GM13977 (cell line): ENCODE measurements at regions not wholly inside any gene's neighbourhood (a gene's known extent, or its start where the extent isn't known, plus 50 kb on each side); places are given as distances from the start of the nearest gene placed in this dataset.
A peak's percentile ranks its signal among the peaks of the same experiment; 100 is the strongest.

Experiments
- DNase-seq: peaks from one replicate; pipeline ENCODE4 v3.0.0; 2012; ENCODE audit warnings: low spot score
- CTCF ChIP-seq: IDR thresholded peaks from 2 replicates; pipeline ENCODE4 v1.5.1; 2012; ENCODE audit warnings: mild to moderate bottlenecking, control low read depth; ENCODE audit not compliant: insufficient read depth; ENCODE audit errors: extremely low read depth, missing control alignments
- in situ Hi-C: fragments of 300-500 bp; cut with MboI; formaldehyde crosslinking; loops from one replicate; pipeline ENCODE4 v1.12.0; 2022; ENCODE audit warnings: low sequenced_read_pairs, low pct_unique_long_range_greater_than_20kb, mixed read lengths, inconsistent platforms; ENCODE audit not compliant: unreplicated experiment

GRCh38 chr5:159765760-159766517 lies 150.3 kb upstream of the ADRA1B start:
- TF ChIP-seq CTCF, result no peak
- in situ Hi-C loops, result no loop called here
- DNase-seq, result no peak

GRCh38 chr5:159768243-159768642 lies 148.0 kb upstream of the ADRA1B start:
- no peak for DNase-seq
- in situ Hi-C loops, result no loop called here
- TF ChIP-seq CTCF, result no peak

- no peak for DNase-seq
- no peak for TF ChIP-seq CTCF
- in situ Hi-C loops, result no loop called here
These were observed 143.6 kb upstream of the ADRA1B start for GRCh38 chr5:159772698-159773061.

- TF ChIP-seq CTCF, result peak; percentile 38
- in situ Hi-C loops, result no loop called here
- peak; percentile 82 for DNase-seq
These were observed 143.0 kb upstream of the ADRA1B start for GRCh38 chr5:159773062-159773924.

- DNase-seq, result no peak
- in situ Hi-C loops, result no loop called here
These were observed 141.7 kb upstream of the ADRA1B start for GRCh38 chr5:159774476-159775031.

GRCh38 chr5:159775890-159776289 lies 140.4 kb upstream of the ADRA1B start:
- no peak for TF ChIP-seq CTCF
- no peak for DNase-seq
- in situ Hi-C loops, result no loop called here

More at GRCh38 chr5:159774476-159775031, 141.7 kb upstream of the ADRA1B start:
- no peak for TF ChIP-seq CTCF
